Thoracic aorta (tissue), 2 donors: ENCODE measurements at regions not wholly inside any gene's neighbourhood (a gene's known extent, or its start where the extent isn't known, plus 50 kb on each side); places are given as distances from the start of the nearest gene placed in this dataset.

Source experiments
- ATAC-seq: fragments of 150-250 bp; one replicate; pipeline ENCODE4 v1.8.0; 2017; ENCODE audit warnings: low read depth; ENCODE audit not compliant: insufficient number of reproducible peaks, low FRiP score
- DNase-seq: peaks from one replicate; pipeline ENCODE4 v3.0.0-alpha.2; 2020; ENCODE audit warnings: low spot score
- H3K27ac ChIP-seq, 2 donors: fragments of 200-600 bp; sonication (generic); 1 replicate in 1 of 2; 2 replicates in 1 of 2; pipeline ENCODE4 v1.5.1; 2016; ENCODE audit warnings: mild to moderate bottlenecking in 2 of 2, moderate library complexity in 2 of 2
- H3K27me3 ChIP-seq: fragments of 200-600 bp; sonication (generic); replicated peaks from 2 replicates; pipeline ENCODE4 v1.6.0; 2016; ENCODE audit warnings: mild to moderate bottlenecking; ENCODE audit not compliant: insufficient read depth
- H3K36me3 ChIP-seq: fragments of 200-600 bp; sonication (generic); one replicate; pipeline ENCODE4 v1.5.1; 2016
- H3K4me1 ChIP-seq, 2 donors: fragments of 200-600 bp; sonication (generic); 1 replicate in 1 of 2; 2 replicates in 1 of 2; pipeline versions ENCODE4 v1.5.1 to v1.6.0; 2016; ENCODE audit warnings: low read depth in 2 of 2, mild to moderate bottlenecking in 1 of 2; ENCODE audit not compliant: control insufficient read depth in 1 of 2
- H3K4me3 ChIP-seq: fragments of 200-600 bp; sonication (generic); 2 replicates; pipeline ENCODE4 v1.5.1; 2016; ENCODE audit warnings: mild to moderate bottlenecking
- H3K9me3 ChIP-seq: fragments of 200-600 bp; sonication (generic); 2 replicates; pipeline ENCODE4 v1.5.1; 2016
- TF ChIP-seq, protein P1 (sequence below): fragments of 200-600 bp; sonication (generic); IDR thresholded peaks from one replicate; pipeline ENCODE4 v1.5.1; 2019; ENCODE audit warnings: antibody characterized with exemption

DNA sequence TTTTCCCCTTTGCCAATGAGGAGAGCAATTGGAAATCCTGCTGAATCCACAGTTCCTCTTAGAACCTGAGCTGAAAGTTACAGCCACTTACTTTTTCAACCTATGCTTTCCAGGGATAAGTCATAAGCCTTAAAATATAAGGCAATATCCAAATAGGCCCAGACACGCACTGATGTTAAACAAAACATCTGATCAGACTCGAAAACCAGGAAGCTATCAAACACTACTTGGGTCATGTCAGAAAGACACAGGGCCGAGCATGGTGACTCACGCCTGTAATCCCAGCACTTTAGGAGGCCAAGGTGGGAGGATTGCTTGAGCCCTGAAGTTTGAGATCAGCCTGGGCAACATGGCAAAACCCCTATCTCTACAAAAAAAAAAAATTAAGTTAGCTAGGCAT, 192.1 kb downstream of the SP3 start:
- H3K9me3 ChIP-seq = no peaks in the 10 kb centered on the region
- TF ChIP-seq, protein P1, sequence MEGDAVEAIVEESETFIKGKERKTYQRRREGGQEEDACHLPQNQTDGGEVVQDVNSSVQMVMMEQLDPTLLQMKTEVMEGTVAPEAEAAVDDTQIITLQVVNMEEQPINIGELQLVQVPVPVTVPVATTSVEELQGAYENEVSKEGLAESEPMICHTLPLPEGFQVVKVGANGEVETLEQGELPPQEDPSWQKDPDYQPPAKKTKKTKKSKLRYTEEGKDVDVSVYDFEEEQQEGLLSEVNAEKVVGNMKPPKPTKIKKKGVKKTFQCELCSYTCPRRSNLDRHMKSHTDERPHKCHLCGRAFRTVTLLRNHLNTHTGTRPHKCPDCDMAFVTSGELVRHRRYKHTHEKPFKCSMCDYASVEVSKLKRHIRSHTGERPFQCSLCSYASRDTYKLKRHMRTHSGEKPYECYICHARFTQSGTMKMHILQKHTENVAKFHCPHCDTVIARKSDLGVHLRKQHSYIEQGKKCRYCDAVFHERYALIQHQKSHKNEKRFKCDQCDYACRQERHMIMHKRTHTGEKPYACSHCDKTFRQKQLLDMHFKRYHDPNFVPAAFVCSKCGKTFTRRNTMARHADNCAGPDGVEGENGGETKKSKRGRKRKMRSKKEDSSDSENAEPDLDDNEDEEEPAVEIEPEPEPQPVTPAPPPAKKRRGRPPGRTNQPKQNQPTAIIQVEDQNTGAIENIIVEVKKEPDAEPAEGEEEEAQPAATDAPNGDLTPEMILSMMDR = no peak
- DNase-seq (no peak), ATAC-seq (no peak)
- no peaks in the 10 kb centered on the region for H3K36me3 ChIP-seq
- no peaks in the 10 kb centered on the region for H3K27me3 ChIP-seq
- H3K4me3 ChIP-seq = no peak overlapping the region
- H3K27ac ChIP-seq = no peak overlapping the region
- no peaks in the 10 kb centered on the region for H3K4me1 ChIP-seq

DNA sequence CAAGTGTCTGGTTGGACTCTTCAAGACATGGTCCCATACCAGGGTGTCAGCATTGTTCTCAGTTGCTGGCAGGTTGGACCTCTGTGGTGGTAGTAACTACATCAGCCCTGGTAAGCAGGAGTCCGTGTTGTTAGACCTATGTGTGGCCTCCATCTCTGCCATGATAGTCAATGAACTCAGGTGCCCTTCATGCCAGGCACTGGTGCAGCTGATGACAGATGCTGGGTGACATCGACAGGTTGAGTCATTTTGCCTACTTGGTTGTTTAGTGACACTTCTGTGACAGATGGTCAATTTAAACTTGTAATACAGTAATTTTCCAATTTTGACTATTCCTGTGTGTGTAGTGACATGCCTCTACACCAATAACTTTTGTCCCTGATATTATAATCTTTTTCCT, 189.7 kb downstream of the SP3 start:
- ATAC-seq (no peak), DNase-seq (no peak)
- Histone ChIP-seq H3K4me3 (no peak overlapping the region), H3K4me1 (no peaks in the 10 kb centered on the region), H3K9me3 (no peaks in the 10 kb centered on the region), H3K36me3 (no peaks in the 10 kb centered on the region), H3K27ac (no peak overlapping the region), H3K27me3 (no peaks in the 10 kb centered on the region)
- TF ChIP-seq, protein P1 = no peak

DNA sequence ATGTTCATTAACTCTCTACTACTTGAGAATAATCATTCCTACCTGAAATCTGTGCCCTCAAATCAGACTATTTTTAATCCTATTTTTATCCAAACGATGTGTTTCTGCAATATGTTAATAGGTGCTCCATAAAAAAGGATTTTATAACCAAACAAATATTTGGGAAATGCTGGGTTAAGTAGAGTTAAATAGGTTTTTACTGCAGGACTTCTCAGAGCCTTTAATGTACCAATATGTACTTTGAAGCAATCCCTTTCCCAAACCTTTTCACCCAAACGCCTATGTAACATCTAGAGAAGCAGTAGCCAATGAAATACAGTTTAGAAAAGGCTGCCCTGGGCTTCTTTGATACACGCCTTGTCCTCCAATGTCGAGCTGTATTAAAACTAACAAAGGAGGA, 182.5 kb downstream of the SP3 start:
- DNase-seq = no peak
- TF ChIP-seq, protein P1 = no peak
- no peaks in the 10 kb centered on the region for H3K9me3 ChIP-seq
- no peaks in the 10 kb centered on the region for H3K36me3 ChIP-seq
- H3K27ac ChIP-seq = no peak overlapping the region
- no peaks in the 10 kb centered on the region for H3K27me3 ChIP-seq
- no peak for ATAC-seq
- H3K4me3 ChIP-seq = no peak overlapping the region
- no peaks in the 10 kb centered on the region for H3K4me1 ChIP-seq

DNA sequence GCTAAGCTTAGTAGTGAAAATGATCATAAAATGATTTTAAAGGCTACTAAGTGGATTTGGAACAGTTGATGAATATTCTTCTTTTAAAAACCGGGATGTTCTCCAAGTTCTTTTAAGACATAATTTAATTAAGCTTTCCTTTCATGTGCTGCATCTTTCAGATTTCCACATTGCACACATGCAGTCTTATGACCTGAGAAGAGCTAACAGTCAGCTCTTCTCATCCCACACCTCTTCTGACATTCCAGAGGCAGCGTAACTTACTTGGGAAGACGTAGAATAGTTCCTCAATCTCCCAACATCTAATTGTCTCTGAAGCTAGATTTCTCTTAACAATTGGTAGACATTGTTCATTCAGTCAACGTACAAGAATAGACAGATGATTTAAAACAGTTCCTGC, 181.8 kb downstream of the SP3 start:
- no peaks in the 10 kb centered on the region for H3K27me3 ChIP-seq
- TF ChIP-seq, protein P1 = no peak

DNA sequence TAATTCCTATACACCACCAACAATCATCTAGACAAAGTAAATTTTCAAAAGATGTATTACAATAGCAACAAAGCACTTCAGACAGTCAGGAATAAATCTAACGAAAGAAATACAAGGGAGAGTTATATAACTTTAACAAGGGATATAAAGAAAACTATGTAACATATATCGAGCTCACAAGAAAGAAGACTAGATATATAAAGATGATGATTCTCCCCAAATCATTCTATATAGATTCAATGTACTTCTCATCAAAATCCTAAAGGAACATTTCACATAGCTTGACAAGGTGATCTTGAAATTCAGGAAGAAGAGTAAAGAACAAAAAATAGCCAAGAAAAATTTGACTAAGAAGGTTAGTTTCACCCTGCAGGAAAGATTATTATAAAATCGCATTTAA, 179.4 kb downstream of the SP3 start:
- H3K27ac ChIP-seq = no peak overlapping the region
- ATAC-seq (no peak), DNase-seq (no peak)
- TF ChIP-seq, protein P1 = no peak
- H3K4me3 ChIP-seq = no peak overlapping the region
- no peaks in the 10 kb centered on the region for H3K27me3 ChIP-seq
- no peaks in the 10 kb centered on the region for H3K36me3 ChIP-seq
- no peaks in the 10 kb centered on the region for H3K4me1 ChIP-seq
- H3K9me3 ChIP-seq = no peaks in the 10 kb centered on the region

More for the DNA sequence above, 181.8 kb downstream of the SP3 start:
- ATAC-seq = no peak
- H3K4me1 ChIP-seq = no peaks in the 10 kb centered on the region
- H3K4me3 ChIP-seq = no peak overlapping the region
- H3K36me3 ChIP-seq = no peaks in the 10 kb centered on the region
- no peaks in the 10 kb centered on the region for H3K9me3 ChIP-seq
- no peak for DNase-seq
- no peak overlapping the region for H3K27ac ChIP-seq
